ENCODE measurements at regions not wholly inside any gene's neighbourhood (a gene's known extent, or its start where the extent isn't known, plus 50 kb on each side); places are given as distances from the start of the nearest gene placed in this dataset.

DNA sequence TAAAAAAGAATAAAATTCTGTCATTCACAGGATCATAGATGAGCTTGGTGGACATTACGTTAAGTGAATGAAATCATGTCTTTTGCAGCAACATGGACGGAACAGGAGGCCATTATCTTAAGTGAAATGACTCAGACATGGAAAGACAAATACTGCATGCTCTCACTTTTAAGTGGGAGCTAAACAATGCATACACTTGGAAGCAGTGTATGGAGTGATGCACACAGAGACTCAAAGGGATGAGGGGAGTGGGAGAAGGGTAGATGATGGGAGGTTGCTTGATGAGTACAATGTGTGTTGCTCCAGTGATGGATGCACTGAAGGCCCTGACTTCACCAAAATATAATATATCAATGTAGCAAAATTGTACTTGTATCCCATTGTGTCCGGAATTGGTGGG is 293.4 kb downstream of the CD109 start:
- Histone ChIP-seq H3K9me3 (ENCODE audit: low read depth, low read length) (no peaks in the 10 kb centered on the region), H2AFZ (ENCODE audit: low read length) (no peak overlapping the region), H4K20me1 (ENCODE audit: insufficient read depth, low read length) (no peaks in the 10 kb centered on the region), H3K36me3 (ENCODE audit: insufficient read depth, low read length) (no peaks in the 10 kb centered on the region), H3K27ac (ENCODE audit: low read depth, low read length) (no peak overlapping the region), H3K27me3 (ENCODE audit: insufficient read depth, low read length) (no peaks in the 10 kb centered on the region), H3K4me1 (ENCODE audit: insufficient read depth, low read length) (peaks cover 17% of the 10 kb centered on the region), H3K79me2 (ENCODE audit: insufficient read depth, low read length) (no peaks in the 10 kb centered on the region), H3K4me2 (ENCODE audit: insufficient read depth, low read length) (no peak overlapping the region), H3K4me3 (ENCODE audit: insufficient read depth, low read length) (no peak overlapping the region)
- TF ChIP-seq CTCF (IDR thresholded peaks at IDR 0.05; ENCODE audit: extremely low read depth, low read depth, low read length), result no peak
- DNase-seq (ENCODE audit: insufficient read length, low spot score, missing footprints), result no peak

DNA sequence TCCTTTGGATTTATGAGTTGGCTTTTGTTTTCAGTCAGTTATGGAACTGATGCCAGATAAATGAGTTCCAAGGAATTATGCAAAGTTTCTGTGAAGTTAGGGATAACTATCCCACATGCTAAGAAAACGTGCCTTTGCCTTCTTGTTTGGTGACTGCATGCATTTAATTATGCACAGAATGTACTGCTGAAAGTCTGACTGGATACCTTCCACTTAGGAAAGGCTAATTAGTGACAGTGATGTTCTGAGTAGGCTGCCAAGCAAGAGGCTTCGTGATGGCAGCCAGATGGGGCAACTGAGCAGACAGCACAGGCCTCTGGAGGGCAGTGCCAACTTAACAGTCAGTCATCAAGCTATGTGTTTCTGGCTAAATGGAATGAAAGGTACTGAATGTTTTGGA is 289.9 kb downstream of the CD109 start:
- no peak overlapping the region for H3K4me2 ChIP-seq (ENCODE audit: insufficient read depth, low read length)
- H3K4me1 ChIP-seq (ENCODE audit: insufficient read depth, low read length), result peaks cover 33% of the 10 kb centered on the region
- no peak overlapping the region for H2AFZ ChIP-seq (ENCODE audit: low read length)
- H3K4me3 ChIP-seq (ENCODE audit: insufficient read depth, low read length), result no peak overlapping the region
- H3K27ac ChIP-seq (ENCODE audit: low read depth, low read length), result no peak overlapping the region
- no peaks in the 10 kb centered on the region for H3K79me2 ChIP-seq (ENCODE audit: insufficient read depth, low read length)
- H3K36me3 ChIP-seq (ENCODE audit: insufficient read depth, low read length), result no peaks in the 10 kb centered on the region
- peak; percentile 58 for TF ChIP-seq CTCF (IDR thresholded peaks at IDR 0.05; ENCODE audit: extremely low read depth, low read depth, low read length)
- DNase-seq (ENCODE audit: insufficient read length, low spot score, missing footprints), result no peak
- H3K9me3 ChIP-seq (ENCODE audit: low read depth, low read length), result no peaks in the 10 kb centered on the region
- no peaks in the 10 kb centered on the region for H4K20me1 ChIP-seq (ENCODE audit: insufficient read depth, low read length)
- no peaks in the 10 kb centered on the region for H3K27me3 ChIP-seq (ENCODE audit: insufficient read depth, low read length)

- peaks cover 33% of the 10 kb centered on the region for H3K4me1 ChIP-seq (ENCODE audit: insufficient read depth, low read length)
- no peak overlapping the region for H2AFZ ChIP-seq (ENCODE audit: low read length)
- no peak for DNase-seq (ENCODE audit: insufficient read length, low spot score, missing footprints)
- H3K27me3 ChIP-seq (ENCODE audit: insufficient read depth, low read length), result no peaks in the 10 kb centered on the region
- H3K9me3 ChIP-seq (ENCODE audit: low read depth, low read length), result no peaks in the 10 kb centered on the region
- peak overlapping the region; percentile 16 for H3K4me2 ChIP-seq (ENCODE audit: insufficient read depth, low read length)
- H3K27ac ChIP-seq (ENCODE audit: low read depth, low read length), result no peak overlapping the region
- H4K20me1 ChIP-seq (ENCODE audit: insufficient read depth, low read length), result no peaks in the 10 kb centered on the region
- no peaks in the 10 kb centered on the region for H3K36me3 ChIP-seq (ENCODE audit: insufficient read depth, low read length)
- no peaks in the 10 kb centered on the region for H3K79me2 ChIP-seq (ENCODE audit: insufficient read depth, low read length)
- TF ChIP-seq CTCF (IDR thresholded peaks at IDR 0.05; ENCODE audit: extremely low read depth, low read depth, low read length), result no peak
- no peak overlapping the region for H3K4me3 ChIP-seq (ENCODE audit: insufficient read depth, low read length)
Observed at GRCh38 chr6:73984571-73985210, 288.7 kb downstream of the CD109 start.

DNA sequence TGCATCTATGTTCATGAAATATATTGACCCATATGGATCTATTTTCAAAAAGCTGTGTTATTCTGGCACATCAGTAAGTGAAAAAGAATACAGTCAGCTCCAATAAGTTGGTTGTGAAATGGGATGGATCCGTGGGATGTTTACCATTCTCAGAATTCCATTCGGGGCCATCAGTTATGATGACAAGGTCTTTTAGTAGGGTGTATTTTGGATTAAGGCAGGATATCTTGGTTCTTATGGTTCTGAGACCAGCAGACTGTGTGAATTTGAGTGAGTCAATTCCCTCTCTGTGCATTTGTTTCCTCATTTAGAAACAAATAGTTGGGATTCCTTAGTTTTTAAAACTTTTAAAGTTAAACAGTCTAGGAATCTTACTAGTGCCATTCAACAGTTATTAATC is 287.4 kb downstream of the CD109 start:
- TF ChIP-seq CTCF (IDR thresholded peaks at IDR 0.05; ENCODE audit: extremely low read depth, low read depth, low read length), result no peak
- H3K9me3 ChIP-seq (ENCODE audit: low read depth, low read length), result no peaks in the 10 kb centered on the region
- no peak overlapping the region for H2AFZ ChIP-seq (ENCODE audit: low read length)
- no peak for DNase-seq (ENCODE audit: insufficient read length, low spot score, missing footprints)
- H3K79me2 ChIP-seq (ENCODE audit: insufficient read depth, low read length), result no peaks in the 10 kb centered on the region
- H4K20me1 ChIP-seq (ENCODE audit: insufficient read depth, low read length), result no peaks in the 10 kb centered on the region
- peaks cover 33% of the 10 kb centered on the region for H3K4me1 ChIP-seq (ENCODE audit: insufficient read depth, low read length)
- peak overlapping the region; percentile 39 for H3K4me2 ChIP-seq (ENCODE audit: insufficient read depth, low read length)
- no peaks in the 10 kb centered on the region for H3K36me3 ChIP-seq (ENCODE audit: insufficient read depth, low read length)
- H3K4me3 ChIP-seq (ENCODE audit: insufficient read depth, low read length), result no peak overlapping the region
- peak overlapping the region; percentile 71 for H3K27ac ChIP-seq (ENCODE audit: low read depth, low read length)
- no peaks in the 10 kb centered on the region for H3K27me3 ChIP-seq (ENCODE audit: insufficient read depth, low read length)

Measured in osteoblast (primary cell).